Thyroid gland (tissue), 4 donors: ENCODE measurements at regions not wholly inside any gene's neighbourhood (a gene's known extent, or its start where the extent isn't known, plus 50 kb on each side); places are given as distances from the start of the nearest gene placed in this dataset.

ENCODE experiments used
- CTCF ChIP-seq, 6 experiments: fragments of 200-600 bp in 3 of 6; fragments of 450-650 bp in 3 of 6; sonication (generic) in 3 of 6; IDR thresholded peaks; one replicate each; pipeline ENCODE4 v1.5.1; 2016 to 2019; ENCODE audit warnings: antibody characterized with exemption in 6 of 6, mild to moderate bottlenecking in 2 of 6, inconsistent platforms in 1 of 6, moderate library complexity in 1 of 6
- POLR2A ChIP-seq, 2 donors: fragments of 450-650 bp; IDR thresholded peaks; one replicate each; pipeline ENCODE4 v1.6.1; 2017; ENCODE audit warnings: antibody characterized with exemption in 2 of 2, mild to moderate bottlenecking in 2 of 2, moderate library complexity in 1 of 2

GRCh38 chr4:112802780-112803179 is 165.8 kb downstream of the LARP7 start:
- no peak for TF ChIP-seq CTCF (IDR thresholded peaks at IDR 0.05)
- no peak for TF ChIP-seq POLR2A (IDR thresholded peaks at IDR 0.05)
